IMR-90 (cell line): ENCODE measurements at regions not wholly inside any gene's neighbourhood (a gene's known extent, or its start where the extent isn't known, plus 50 kb on each side); places are given as distances from the start of the nearest gene placed in this dataset.

Source experiments
- ATAC-seq: fragments of 200-7000 bp; cut with Tn5 transposase; 2 replicates; pipeline ENCODE4 v1.9.1; 2020; ENCODE audit warnings: low read depth, mild to moderate bottlenecking, moderate library complexity
- BruUV-seq: library from RNA; stranded (reverse); fragments of 400-500 nt; replicated peaks from 2 replicates; lab custom pipeline; 2021; lab: Mats Ljungman, UMichigan
- CTCF ChIA-PET: fragments of 300-600 bp; formaldehyde crosslinking; extraction: SDS; loops from one replicate; lab custom pipeline; 2021; ENCODE audit warnings: antibody characterized with exemption; lab: Yijun Ruan, JAX
- POLR2A ChIA-PET: fragments of 300-600 bp; sonication (Branson Sonifier 250); formaldehyde crosslinking; loops from one replicate; lab custom pipeline; 2022; ENCODE audit warnings: antibody characterized with exemption; ENCODE audit not compliant: unreplicated experiment; lab: Charles Lee
- DNase-seq: peaks from one replicate; pipeline ENCODE4 v3.0.0; 2013
- H2AFZ ChIP-seq: replicated peaks from 2 replicates; pipeline ENCODE3; 2013; ENCODE audit warnings: low read length, mild to moderate bottlenecking; ENCODE audit not compliant: poor library complexity
- H2AK5ac ChIP-seq: 2 replicates; pipeline ENCODE4 v1.6.1; 2013; ENCODE audit warnings: low read depth, low read length, inconsistent platforms
- H2AK9ac ChIP-seq: replicated peaks from 2 replicates; pipeline ENCODE3; 2013; ENCODE audit warnings: mild to moderate bottlenecking, low read depth, low read length, moderate library complexity; ENCODE audit not compliant: poor library complexity
- H2BK120ac ChIP-seq: 2 replicates; pipeline ENCODE4 v1.6.1; 2013; ENCODE audit warnings: low read depth, low read length, inconsistent platforms
- H2BK15ac ChIP-seq: 3 replicates; pipeline ENCODE4 v1.6.1; 2013; ENCODE audit warnings: low read depth, low read length, inconsistent platforms
- H2BK20ac ChIP-seq: 2 replicates; pipeline ENCODE4 v1.6.1; 2013; ENCODE audit warnings: low read depth, mild to moderate bottlenecking, inconsistent platforms, low read length, moderate library complexity
- H2BK5ac ChIP-seq: 2 replicates; pipeline ENCODE4 v1.6.1; 2013; ENCODE audit warnings: mild to moderate bottlenecking, low read depth, low read length, inconsistent platforms; ENCODE audit not compliant: poor library complexity, severe bottlenecking
- H3K14ac ChIP-seq: replicated peaks from 2 replicates; pipeline ENCODE4 v1.6.1; 2013; ENCODE audit warnings: low read depth, low read length, inconsistent platforms
- H3K18ac ChIP-seq: 2 replicates; pipeline ENCODE4 v1.6.1; 2013; ENCODE audit warnings: low read depth, low read length, control low read depth
- H3K23ac ChIP-seq: 2 replicates; pipeline ENCODE4 v1.6.1; 2013; ENCODE audit warnings: low read depth, low read length, inconsistent platforms
- H3K27ac ChIP-seq: 2 replicates; pipeline ENCODE4 v1.5.1; 2013; ENCODE audit warnings: mild to moderate bottlenecking, control low read depth, low read length; ENCODE audit not compliant: insufficient read depth
- H3K27me3 ChIP-seq: 2 replicates; pipeline ENCODE4 v1.6.1; 2013; ENCODE audit warnings: low read length; ENCODE audit not compliant: control insufficient read depth, insufficient read depth
- H3K36me3 ChIP-seq: 2 replicates; pipeline ENCODE4 v1.6.1; 2013; ENCODE audit warnings: low read length, mixed read lengths; ENCODE audit not compliant: control insufficient read depth, insufficient read depth
- H3K4ac ChIP-seq: 2 replicates; pipeline ENCODE4 v1.6.1; 2013; ENCODE audit warnings: low read depth, low read length, inconsistent platforms
- H3K4me1 ChIP-seq: 2 replicates; pipeline ENCODE4 v1.6.1; 2013; ENCODE audit warnings: low read length, mixed read lengths; ENCODE audit not compliant: control insufficient read depth, insufficient read depth
- H3K4me2 ChIP-seq: 2 replicates; pipeline ENCODE4 v1.6.1; 2013; ENCODE audit warnings: low read depth, mild to moderate bottlenecking, control low read depth, low read length, moderate library complexity
- H3K4me3 ChIP-seq: 2 replicates; pipeline ENCODE4 v1.5.1; 2013; ENCODE audit warnings: low read depth, mild to moderate bottlenecking, control low read depth, low read length, moderate library complexity; ENCODE audit not compliant: insufficient read depth
- H3K56ac ChIP-seq: 2 replicates; pipeline ENCODE4 v1.6.1; 2013; ENCODE audit warnings: low read length, inconsistent platforms; ENCODE audit not compliant: insufficient read depth; ENCODE audit errors: extremely low read depth
- H3K79me1 ChIP-seq, 2 experiments: 2 replicates each; pipeline ENCODE4 v1.6.1; 2013; ENCODE audit warnings: low read length in 2 of 2, inconsistent platforms in 1 of 2, low read depth in 1 of 2
- H3K9ac ChIP-seq: 2 replicates; pipeline ENCODE4 v1.6.1; 2013; ENCODE audit warnings: low read depth, low read length, control low read depth
- H3K9me1 ChIP-seq: 2 replicates; pipeline ENCODE4 v1.6.1; 2013; ENCODE audit warnings: low read length, inconsistent platforms; ENCODE audit not compliant: insufficient read depth
- H3K9me3 ChIP-seq: 2 replicates; pipeline ENCODE4 v1.6.1; 2013; ENCODE audit warnings: low read length; ENCODE audit not compliant: control insufficient read depth, insufficient read depth
- H4K20me1 ChIP-seq: 2 replicates; pipeline ENCODE4 v1.6.1; 2013; ENCODE audit warnings: low read length, inconsistent platforms; ENCODE audit not compliant: insufficient read depth
- H4K5ac ChIP-seq: 2 replicates; pipeline ENCODE4 v1.6.1; 2013; ENCODE audit warnings: mild to moderate bottlenecking, low read depth, low read length, control low read depth
- H4K8ac ChIP-seq, 2 experiments: 2 replicates each; pipeline ENCODE4 v1.6.1; 2013; ENCODE audit warnings: low read depth in 2 of 2, low read length in 2 of 2, control low read depth in 1 of 2, inconsistent platforms in 1 of 2
- H4K91ac ChIP-seq: 2 replicates; pipeline ENCODE4 v1.6.1; 2013; ENCODE audit warnings: low read depth, low read length, inconsistent platforms; ENCODE audit not compliant: insufficient read depth
- BHLHE40 ChIP-seq: fragments of 150-350 bp; IDR thresholded peaks from 2 replicates; pipeline ENCODE4 v1.6.1; 2016; ENCODE audit warnings: mild to moderate bottlenecking, low read depth, low read length
- CEBPB ChIP-seq: IDR thresholded peaks from 2 replicates; pipeline ENCODE4 v1.6.1; 2012; ENCODE audit warnings: low read depth, low read length, improper control_type of control experiment
- CHD1 ChIP-seq: IDR thresholded peaks from 2 replicates; pipeline ENCODE4 v1.6.1; 2012; ENCODE audit warnings: low read depth, low read length, improper control_type of control experiment
- MAFK ChIP-seq: IDR thresholded peaks from 2 replicates; pipeline ENCODE4 v1.6.1; 2012; ENCODE audit warnings: low read depth, low read length, improper control_type of control experiment
- MAZ ChIP-seq: IDR thresholded peaks from 2 replicates; pipeline ENCODE4 v1.6.1; 2012; ENCODE audit warnings: low read depth, mild to moderate bottlenecking, low read length, improper control_type of control experiment, moderate library complexity, borderline replicate concordance
- MXI1 ChIP-seq: IDR thresholded peaks from 2 replicates; pipeline ENCODE4 v1.6.1; 2012; ENCODE audit warnings: low read depth, mild to moderate bottlenecking, low read length, moderate library complexity, borderline replicate concordance
- NFE2L2 ChIP-seq: fragments of 150-350 bp; IDR thresholded peaks from 2 replicates; pipeline ENCODE4 v1.6.1; 2016; ENCODE audit warnings: low read depth, mild to moderate bottlenecking, low read length
- POLR2A ChIP-seq: IDR thresholded peaks from 2 replicates; pipeline ENCODE4 v1.6.1; 2012; ENCODE audit warnings: mild to moderate bottlenecking, low read depth, low read length
- RAD21 ChIP-seq: IDR thresholded peaks from 2 replicates; pipeline ENCODE4 v1.6.1; 2012; ENCODE audit warnings: low read length, improper control_type of control experiment
- RCOR1 ChIP-seq: IDR thresholded peaks from 2 replicates; pipeline ENCODE4 v1.6.1; 2012; ENCODE audit warnings: mild to moderate bottlenecking, low read length, improper control_type of control experiment; ENCODE audit not compliant: insufficient replicate concordance
- RFX5 ChIP-seq: IDR thresholded peaks from 2 replicates; pipeline ENCODE4 v1.8.0; 2012; ENCODE audit warnings: low read depth, mild to moderate bottlenecking, low read length, moderate library complexity
- WGBS, 2 experiments: methylation state at CpG; one replicate each; pipeline versions ENCODE4 v1.1.5 to v1.1.7; 2013; ENCODE audit warnings: missing lambda C conversion rate in 2 of 2; ENCODE audit not compliant: insufficient read length in 1 of 2; ENCODE audit errors: extremely low coverage in 2 of 2; 5-methylcytosine and 5-hydroxymethylcytosine counted together
- dilution Hi-C: fragments of 300-500 bp; cut with HindIII; formaldehyde crosslinking; loops from one replicate; pipeline ENCODE4 v1.14.3; 2018; ENCODE audit warnings: low sequenced_read_pairs; ENCODE audit not compliant: unreplicated experiment
- in situ Hi-C: fragments of 300-500 bp; cut with MboI; formaldehyde crosslinking; loops from 3 replicates; pipeline ENCODE4 v1.14.3; 2019; ENCODE audit warnings: low sequenced_read_pairs, inconsistent platforms, mixed read lengths
- intact Hi-C: fragments of 100-400 bp; cut with micrococcal nuclease; formaldehyde crosslinking; loops from 2 replicates; pipeline ENCODE4 v1.10.0; 2022
- TF ChIP-seq, protein P1 (sequence below): fragments of 150-350 bp; IDR thresholded peaks from 2 replicates; pipeline ENCODE4 v1.6.1; 2017; ENCODE audit warnings: mild to moderate bottlenecking, antibody characterized with exemption, low read length, low read depth
- TF ChIP-seq, protein P2 (sequence below): conservative IDR thresholded peaks from 2 replicates; pipeline ENCODE4 v1.5.1; 2012; ENCODE audit warnings: mild to moderate bottlenecking, low read depth, low read length, improper control_type of control experiment
- TF ChIP-seq, protein P3 (sequence below): fragments of 150-350 bp; IDR thresholded peaks from 2 replicates; pipeline ENCODE4 v1.6.1; 2016; ENCODE audit warnings: low read depth, mild to moderate bottlenecking, low read length, moderate library complexity, borderline replicate concordance

DNA sequence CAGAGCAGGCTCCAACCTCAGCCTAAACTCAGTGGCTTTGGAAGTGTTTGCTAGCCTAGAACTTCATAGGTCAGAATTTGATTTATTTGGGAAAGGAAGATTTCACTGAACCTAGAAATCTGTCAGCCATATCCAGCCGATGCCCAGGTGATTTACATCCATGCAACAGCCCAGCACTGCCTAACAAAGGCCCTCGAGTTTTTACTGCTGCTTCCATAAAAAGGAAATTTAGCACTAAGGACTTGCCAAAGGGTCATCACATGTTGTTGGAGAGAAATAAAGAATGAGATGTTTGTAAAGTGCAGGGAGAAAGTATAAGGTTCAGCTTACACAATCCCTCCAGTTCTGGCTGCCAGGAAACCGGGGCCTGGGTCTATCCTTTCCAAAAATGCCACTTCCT lies 614.2 kb downstream of the BCL11A start:
- no peak for ATAC-seq
- Histone ChIP-seq H3K4me1 (no peaks in the 10 kb centered on the region), H2BK5ac (no peak overlapping the region), H3K27ac (no peak overlapping the region), H3K9me1 (no peaks in the 10 kb centered on the region), H2AFZ (no peak overlapping the region), H2BK20ac (no peak overlapping the region), H2BK15ac (no peak overlapping the region), H4K8ac (no peak overlapping the region), H3K23ac (no peak overlapping the region), H3K79me1 (no peaks in the 10 kb centered on the region), H4K91ac (no peak overlapping the region), H2BK120ac (no peak overlapping the region), H2AK9ac (no peak overlapping the region), H3K27me3 (no peaks in the 10 kb centered on the region), H4K20me1 (no peaks in the 10 kb centered on the region), H3K14ac (no peak overlapping the region), H3K56ac (no peak overlapping the region), H4K5ac (no peak overlapping the region), H2AK5ac (no peak overlapping the region), H3K36me3 (no peaks in the 10 kb centered on the region), H3K4ac (no peak overlapping the region), H3K4me3 (no peak overlapping the region), H3K9me3 (peaks cover 2% of the 10 kb centered on the region; the same call in 1 of the 2 replicates), H3K9ac (no peak overlapping the region), H3K18ac (no peak overlapping the region), H3K4me2 (no peak overlapping the region)
- no CpG with 5 or more reads among the region's 3 CpGs for whole genome bisulfite sequencing, 2 experiments
- BruUV-seq: no TSS peak
- in situ Hi-C loops (no loop called here), intact Hi-C loops (no loop called here), dilution Hi-C loops (no loop called here)
- POLR2A ChIA-PET: no interaction called here
- TF ChIP-seq NFE2L2 (no peak), MAFK (no peak), POLR2A (no peak), CHD1 (no peak), MAZ (no peak), BHLHE40 (no peak), CEBPB (no peak), RCOR1 (no peak), MXI1 (no peak), RFX5 (no peak), RAD21 (no peak)
- TF ChIP-seq, protein P1, sequence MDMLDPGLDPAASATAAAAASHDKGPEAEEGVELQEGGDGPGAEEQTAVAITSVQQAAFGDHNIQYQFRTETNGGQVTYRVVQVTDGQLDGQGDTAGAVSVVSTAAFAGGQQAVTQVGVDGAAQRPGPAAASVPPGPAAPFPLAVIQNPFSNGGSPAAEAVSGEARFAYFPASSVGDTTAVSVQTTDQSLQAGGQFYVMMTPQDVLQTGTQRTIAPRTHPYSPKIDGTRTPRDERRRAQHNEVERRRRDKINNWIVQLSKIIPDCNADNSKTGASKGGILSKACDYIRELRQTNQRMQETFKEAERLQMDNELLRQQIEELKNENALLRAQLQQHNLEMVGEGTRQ: no peak
- TF ChIP-seq, protein P2, sequence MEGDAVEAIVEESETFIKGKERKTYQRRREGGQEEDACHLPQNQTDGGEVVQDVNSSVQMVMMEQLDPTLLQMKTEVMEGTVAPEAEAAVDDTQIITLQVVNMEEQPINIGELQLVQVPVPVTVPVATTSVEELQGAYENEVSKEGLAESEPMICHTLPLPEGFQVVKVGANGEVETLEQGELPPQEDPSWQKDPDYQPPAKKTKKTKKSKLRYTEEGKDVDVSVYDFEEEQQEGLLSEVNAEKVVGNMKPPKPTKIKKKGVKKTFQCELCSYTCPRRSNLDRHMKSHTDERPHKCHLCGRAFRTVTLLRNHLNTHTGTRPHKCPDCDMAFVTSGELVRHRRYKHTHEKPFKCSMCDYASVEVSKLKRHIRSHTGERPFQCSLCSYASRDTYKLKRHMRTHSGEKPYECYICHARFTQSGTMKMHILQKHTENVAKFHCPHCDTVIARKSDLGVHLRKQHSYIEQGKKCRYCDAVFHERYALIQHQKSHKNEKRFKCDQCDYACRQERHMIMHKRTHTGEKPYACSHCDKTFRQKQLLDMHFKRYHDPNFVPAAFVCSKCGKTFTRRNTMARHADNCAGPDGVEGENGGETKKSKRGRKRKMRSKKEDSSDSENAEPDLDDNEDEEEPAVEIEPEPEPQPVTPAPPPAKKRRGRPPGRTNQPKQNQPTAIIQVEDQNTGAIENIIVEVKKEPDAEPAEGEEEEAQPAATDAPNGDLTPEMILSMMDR: no peak
- TF ChIP-seq, protein P3, sequence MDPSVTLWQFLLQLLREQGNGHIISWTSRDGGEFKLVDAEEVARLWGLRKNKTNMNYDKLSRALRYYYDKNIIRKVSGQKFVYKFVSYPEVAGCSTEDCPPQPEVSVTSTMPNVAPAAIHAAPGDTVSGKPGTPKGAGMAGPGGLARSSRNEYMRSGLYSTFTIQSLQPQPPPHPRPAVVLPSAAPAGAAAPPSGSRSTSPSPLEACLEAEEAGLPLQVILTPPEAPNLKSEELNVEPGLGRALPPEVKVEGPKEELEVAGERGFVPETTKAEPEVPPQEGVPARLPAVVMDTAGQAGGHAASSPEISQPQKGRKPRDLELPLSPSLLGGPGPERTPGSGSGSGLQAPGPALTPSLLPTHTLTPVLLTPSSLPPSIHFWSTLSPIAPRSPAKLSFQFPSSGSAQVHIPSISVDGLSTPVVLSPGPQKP: no peak
- DNase-seq: no peak
- CTCF ChIA-PET: no interaction called here
